ENCODE measurements at regions not wholly inside any gene's neighbourhood (a gene's known extent, or its start where the extent isn't known, plus 50 kb on each side); places are given as distances from the start of the nearest gene placed in this dataset.

DNA sequence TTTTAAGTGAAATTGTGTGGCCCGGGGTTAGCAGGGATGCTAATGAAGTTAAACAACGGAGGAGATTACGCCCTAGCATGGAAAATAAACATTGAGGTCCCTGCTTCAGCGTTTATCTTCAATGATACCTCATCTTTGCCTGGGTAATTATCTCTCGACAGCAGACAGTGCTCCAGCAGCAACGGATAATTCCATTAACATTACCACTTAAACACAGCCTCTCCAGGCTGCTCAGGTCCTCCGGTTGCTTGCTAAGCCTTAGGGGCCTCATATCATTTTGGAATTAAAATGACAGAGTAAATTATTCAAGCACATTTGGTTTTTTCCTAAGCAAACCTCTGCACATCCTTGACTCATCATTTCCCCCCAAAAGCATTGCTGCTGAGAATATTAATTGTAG is 281.5 kb upstream of the KLF3 start (continued):
- TF ChIP-seq, protein P1, sequence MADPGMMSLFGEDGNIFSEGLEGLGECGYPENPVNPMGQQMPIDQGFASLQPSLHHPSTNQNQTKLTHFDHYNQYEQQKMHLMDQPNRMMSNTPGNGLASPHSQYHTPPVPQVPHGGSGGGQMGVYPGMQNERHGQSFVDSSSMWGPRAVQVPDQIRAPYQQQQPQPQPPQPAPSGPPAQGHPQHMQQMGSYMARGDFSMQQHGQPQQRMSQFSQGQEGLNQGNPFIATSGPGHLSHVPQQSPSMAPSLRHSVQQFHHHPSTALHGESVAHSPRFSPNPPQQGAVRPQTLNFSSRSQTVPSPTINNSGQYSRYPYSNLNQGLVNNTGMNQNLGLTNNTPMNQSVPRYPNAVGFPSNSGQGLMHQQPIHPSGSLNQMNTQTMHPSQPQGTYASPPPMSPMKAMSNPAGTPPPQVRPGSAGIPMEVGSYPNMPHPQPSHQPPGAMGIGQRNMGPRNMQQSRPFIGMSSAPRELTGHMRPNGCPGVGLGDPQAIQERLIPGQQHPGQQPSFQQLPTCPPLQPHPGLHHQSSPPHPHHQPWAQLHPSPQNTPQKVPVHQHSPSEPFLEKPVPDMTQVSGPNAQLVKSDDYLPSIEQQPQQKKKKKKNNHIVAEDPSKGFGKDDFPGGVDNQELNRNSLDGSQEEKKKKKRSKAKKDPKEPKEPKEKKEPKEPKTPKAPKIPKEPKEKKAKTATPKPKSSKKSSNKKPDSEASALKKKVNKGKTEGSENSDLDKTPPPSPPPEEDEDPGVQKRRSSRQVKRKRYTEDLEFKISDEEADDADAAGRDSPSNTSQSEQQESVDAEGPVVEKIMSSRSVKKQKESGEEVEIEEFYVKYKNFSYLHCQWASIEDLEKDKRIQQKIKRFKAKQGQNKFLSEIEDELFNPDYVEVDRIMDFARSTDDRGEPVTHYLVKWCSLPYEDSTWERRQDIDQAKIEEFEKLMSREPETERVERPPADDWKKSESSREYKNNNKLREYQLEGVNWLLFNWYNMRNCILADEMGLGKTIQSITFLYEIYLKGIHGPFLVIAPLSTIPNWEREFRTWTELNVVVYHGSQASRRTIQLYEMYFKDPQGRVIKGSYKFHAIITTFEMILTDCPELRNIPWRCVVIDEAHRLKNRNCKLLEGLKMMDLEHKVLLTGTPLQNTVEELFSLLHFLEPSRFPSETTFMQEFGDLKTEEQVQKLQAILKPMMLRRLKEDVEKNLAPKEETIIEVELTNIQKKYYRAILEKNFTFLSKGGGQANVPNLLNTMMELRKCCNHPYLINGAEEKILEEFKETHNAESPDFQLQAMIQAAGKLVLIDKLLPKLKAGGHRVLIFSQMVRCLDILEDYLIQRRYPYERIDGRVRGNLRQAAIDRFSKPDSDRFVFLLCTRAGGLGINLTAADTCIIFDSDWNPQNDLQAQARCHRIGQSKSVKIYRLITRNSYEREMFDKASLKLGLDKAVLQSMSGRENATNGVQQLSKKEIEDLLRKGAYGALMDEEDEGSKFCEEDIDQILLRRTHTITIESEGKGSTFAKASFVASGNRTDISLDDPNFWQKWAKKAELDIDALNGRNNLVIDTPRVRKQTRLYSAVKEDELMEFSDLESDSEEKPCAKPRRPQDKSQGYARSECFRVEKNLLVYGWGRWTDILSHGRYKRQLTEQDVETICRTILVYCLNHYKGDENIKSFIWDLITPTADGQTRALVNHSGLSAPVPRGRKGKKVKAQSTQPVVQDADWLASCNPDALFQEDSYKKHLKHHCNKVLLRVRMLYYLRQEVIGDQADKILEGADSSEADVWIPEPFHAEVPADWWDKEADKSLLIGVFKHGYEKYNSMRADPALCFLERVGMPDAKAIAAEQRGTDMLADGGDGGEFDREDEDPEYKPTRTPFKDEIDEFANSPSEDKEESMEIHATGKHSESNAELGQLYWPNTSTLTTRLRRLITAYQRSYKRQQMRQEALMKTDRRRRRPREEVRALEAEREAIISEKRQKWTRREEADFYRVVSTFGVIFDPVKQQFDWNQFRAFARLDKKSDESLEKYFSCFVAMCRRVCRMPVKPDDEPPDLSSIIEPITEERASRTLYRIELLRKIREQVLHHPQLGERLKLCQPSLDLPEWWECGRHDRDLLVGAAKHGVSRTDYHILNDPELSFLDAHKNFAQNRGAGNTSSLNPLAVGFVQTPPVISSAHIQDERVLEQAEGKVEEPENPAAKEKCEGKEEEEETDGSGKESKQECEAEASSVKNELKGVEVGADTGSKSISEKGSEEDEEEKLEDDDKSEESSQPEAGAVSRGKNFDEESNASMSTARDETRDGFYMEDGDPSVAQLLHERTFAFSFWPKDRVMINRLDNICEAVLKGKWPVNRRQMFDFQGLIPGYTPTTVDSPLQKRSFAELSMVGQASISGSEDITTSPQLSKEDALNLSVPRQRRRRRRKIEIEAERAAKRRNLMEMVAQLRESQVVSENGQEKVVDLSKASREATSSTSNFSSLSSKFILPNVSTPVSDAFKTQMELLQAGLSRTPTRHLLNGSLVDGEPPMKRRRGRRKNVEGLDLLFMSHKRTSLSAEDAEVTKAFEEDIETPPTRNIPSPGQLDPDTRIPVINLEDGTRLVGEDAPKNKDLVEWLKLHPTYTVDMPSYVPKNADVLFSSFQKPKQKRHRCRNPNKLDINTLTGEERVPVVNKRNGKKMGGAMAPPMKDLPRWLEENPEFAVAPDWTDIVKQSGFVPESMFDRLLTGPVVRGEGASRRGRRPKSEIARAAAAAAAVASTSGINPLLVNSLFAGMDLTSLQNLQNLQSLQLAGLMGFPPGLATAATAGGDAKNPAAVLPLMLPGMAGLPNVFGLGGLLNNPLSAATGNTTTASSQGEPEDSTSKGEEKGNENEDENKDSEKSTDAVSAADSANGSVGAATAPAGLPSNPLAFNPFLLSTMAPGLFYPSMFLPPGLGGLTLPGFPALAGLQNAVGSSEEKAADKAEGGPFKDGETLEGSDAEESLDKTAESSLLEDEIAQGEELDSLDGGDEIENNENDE (IDR thresholded peaks at IDR 0.05; ENCODE audit: insufficient replicate concordance, low read length), result no peak
- no peak for TF ChIP-seq EP300 (IDR thresholded peaks at IDR 0.05; ENCODE audit: borderline replicate concordance in 1 of 2, low read depth in 2 of 2, low read length in 2 of 2)
- TF ChIP-seq BRCA1 (IDR thresholded peaks at IDR 0.05; ENCODE audit: low read depth, low read length), result no peak
- no peak for TF ChIP-seq TCF12 (IDR thresholded peaks at IDR 0.05; ENCODE audit: low read depth, low read length)
- TF ChIP-seq RAD21 (IDR thresholded peaks at IDR 0.05 in 1 of 2, conservative IDR thresholded peaks at IDR 0.05 in 1 of 2; ENCODE audit: low read depth in 2 of 2, low read length in 2 of 2), result no peak
- TF ChIP-seq SRF (IDR thresholded peaks at IDR 0.05; ENCODE audit: low read depth, low read length), result no peak
- TF ChIP-seq, protein P2, sequence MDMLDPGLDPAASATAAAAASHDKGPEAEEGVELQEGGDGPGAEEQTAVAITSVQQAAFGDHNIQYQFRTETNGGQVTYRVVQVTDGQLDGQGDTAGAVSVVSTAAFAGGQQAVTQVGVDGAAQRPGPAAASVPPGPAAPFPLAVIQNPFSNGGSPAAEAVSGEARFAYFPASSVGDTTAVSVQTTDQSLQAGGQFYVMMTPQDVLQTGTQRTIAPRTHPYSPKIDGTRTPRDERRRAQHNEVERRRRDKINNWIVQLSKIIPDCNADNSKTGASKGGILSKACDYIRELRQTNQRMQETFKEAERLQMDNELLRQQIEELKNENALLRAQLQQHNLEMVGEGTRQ (IDR thresholded peaks at IDR 0.05; ENCODE audit: low read length), result no peak
- TF ChIP-seq TEAD4 (IDR thresholded peaks at IDR 0.05; ENCODE audit: low read depth, low read length), result no peak
- TF ChIP-seq TBP (IDR thresholded peaks at IDR 0.05; ENCODE audit: low read depth, low read length), result no peak
